IPS-18c (cell line): ENCODE measurements at regions not wholly inside any gene's neighbourhood (a gene's known extent, or its start where the extent isn't known, plus 50 kb on each side); places are given as distances from the start of the nearest gene placed in this dataset.
"Not testable (repeated sequence)": the region's sequence is repeated elsewhere in the genome, so short reads cannot be mapped to it uniquely, and the experiment has no call there.

Source experiments
- H3K4me3 ChIP-seq: 2 replicates; pipeline ENCODE4 v1.7.0; 2013; ENCODE audit warnings: low read depth, mild to moderate bottlenecking, low read length, moderate library complexity; ENCODE audit not compliant: insufficient read depth
- H3K9me3 ChIP-seq: one replicate; pipeline ENCODE4 v1.6.1; 2013; ENCODE audit warnings: mild to moderate bottlenecking, low read length, moderate library complexity; ENCODE audit not compliant: control insufficient read depth, insufficient read depth

GRCh38 chr17:71601894-71602504 lies 518.8 kb upstream of the SOX9 start:
- Histone ChIP-seq H3K9me3 (no peaks in the 10 kb centered on the region), H3K4me3 (no peak overlapping the region)

- H3K4me3 ChIP-seq: no peak overlapping the region
- H3K9me3 ChIP-seq: no peaks in the 10 kb centered on the region
These were observed 506.8 kb upstream of the SOX9 start for GRCh38 chr17:71613996-71614395.

DNA sequence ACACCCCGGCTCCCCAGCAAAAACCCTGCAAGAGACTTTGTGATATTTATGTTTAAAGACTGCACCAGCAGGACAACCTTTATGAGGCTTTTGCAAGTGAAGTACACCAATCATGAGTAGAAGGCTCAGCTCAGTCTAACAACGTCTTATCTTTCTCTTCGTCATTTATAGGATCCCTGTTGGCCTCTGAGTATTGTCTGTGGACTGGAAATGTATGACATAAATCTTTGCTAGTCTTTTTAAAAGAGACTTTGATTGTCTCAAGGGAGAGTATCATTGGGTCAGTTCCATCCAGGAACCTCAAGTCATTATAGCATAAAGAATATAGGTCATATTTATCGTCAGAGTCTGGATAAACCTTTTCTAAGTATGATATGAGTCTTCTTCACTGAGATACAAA lies 505.0 kb upstream of the SOX9 start:
- Histone ChIP-seq H3K4me3 (no peak overlapping the region), H3K9me3 (no peaks in the 10 kb centered on the region)

DNA sequence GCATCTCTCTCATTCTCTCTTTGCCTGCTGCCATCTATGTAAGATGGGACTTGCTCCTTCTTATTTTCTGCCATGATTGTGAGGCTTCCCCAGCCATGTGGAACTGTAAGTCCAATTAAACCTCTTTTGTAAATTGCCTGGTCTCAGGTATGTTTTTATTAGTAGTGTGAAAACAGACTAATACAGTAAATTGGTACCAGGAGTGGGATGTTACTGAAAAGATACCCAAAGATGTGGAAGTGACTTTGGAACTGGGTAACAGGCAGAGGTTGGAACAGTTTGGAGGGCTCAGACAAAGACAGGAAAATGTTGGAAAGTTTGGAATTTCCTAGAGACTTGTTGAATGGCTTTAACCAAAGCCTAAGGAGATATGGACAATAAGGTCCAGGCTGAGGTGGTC lies 503.1 kb upstream of the SOX9 start:
- H3K9me3 ChIP-seq, H3K4me3 ChIP-seq: not testable (repeated sequence)

- Histone ChIP-seq H3K4me3 (no peak overlapping the region), H3K9me3 (no peaks in the 10 kb centered on the region)
These were observed 495.5 kb upstream of the SOX9 start for GRCh38 chr17:71625330-71625729.

- Histone ChIP-seq H3K4me3 (no peak overlapping the region), H3K9me3 (no peaks in the 10 kb centered on the region)
These were observed 492.5 kb upstream of the SOX9 start for GRCh38 chr17:71628306-71628705.

DNA sequence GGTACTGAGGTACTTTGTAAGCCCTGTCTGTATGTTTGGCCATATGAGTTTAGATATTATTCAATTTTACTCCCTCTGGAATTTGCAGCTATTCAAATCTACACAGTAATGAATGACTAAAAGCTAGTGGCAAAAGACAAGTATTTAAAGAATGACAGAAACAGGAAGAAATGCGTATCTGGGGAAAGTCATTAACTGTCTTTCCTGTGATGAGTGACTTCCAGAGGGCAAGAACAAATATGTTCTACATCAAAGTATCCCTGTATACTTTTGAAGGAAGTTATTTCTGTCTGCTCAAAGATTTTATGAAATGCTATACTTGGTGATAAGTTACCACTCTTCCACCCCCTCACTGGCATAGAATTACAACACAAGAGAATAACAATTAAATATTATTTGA lies 489.3 kb upstream of the SOX9 start:
- Histone ChIP-seq H3K4me3 (no peak overlapping the region), H3K9me3 (no peaks in the 10 kb centered on the region)

DNA sequence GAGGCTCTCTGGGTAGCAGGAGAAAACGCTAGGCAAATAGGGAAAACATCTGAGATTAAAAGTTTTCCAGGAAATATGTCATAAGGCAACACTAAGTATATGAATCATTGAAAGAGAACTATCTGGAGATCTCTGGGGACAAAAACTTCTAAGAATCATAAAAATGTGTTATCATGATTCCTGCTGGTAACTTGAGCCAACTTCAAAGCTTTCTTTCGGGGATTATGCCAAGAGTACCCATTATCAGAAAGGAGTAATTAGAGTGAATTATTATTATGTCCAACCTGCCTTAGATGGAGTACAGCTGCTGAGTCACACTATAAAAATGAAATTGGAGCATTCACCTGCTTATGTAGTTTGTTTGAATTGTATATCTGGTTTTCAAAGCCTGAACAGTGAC lies 488.5 kb upstream of the SOX9 start:
- no peaks in the 10 kb centered on the region for H3K9me3 ChIP-seq
- H3K4me3 ChIP-seq: no peak overlapping the region

- H3K4me3 ChIP-seq: no peak overlapping the region
- H3K9me3 ChIP-seq: no peaks in the 10 kb centered on the region
These were observed 487.4 kb upstream of the SOX9 start for GRCh38 chr17:71633391-71633849.

DNA sequence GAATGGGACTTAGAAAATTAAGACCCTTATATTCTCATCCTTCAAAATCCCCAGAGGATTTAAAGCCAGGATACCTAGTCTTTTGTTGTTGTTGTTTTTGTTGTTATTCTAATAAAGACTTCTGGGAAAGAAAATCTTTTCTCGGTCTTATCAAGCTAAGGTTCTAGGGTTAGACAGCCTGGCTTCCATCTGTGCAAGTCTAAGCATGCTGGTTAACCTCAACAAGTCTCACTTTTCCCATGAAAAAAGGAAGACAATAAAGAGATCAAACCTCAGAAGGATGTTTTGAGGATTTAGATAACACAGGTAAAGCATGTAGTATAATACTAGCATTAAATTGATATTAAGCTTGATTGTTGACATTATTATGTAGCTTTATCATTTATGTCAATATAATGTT lies 486.4 kb upstream of the SOX9 start:
- H3K9me3 ChIP-seq: no peaks in the 10 kb centered on the region
- H3K4me3 ChIP-seq: no peak overlapping the region

DNA sequence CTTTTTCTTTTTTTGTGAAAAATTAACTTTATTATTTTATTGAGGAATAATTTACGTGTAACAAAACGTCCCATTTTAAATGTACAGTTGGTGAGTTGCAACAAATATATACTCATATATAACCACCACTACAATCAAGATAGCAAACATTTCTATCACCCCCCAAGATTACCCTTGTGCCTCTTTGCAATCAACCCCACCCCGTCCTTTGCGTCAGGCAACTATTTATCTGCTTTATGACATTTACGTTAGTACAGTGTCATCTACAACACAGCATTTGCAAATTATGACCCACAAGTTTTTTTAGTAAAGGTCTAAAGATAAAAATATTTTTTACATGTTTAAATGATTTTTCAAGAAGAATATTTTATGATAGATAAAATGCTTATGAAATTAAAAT lies 485.6 kb upstream of the SOX9 start:
- Histone ChIP-seq H3K9me3 (no peaks in the 10 kb centered on the region), H3K4me3 (no peak overlapping the region)

DNA sequence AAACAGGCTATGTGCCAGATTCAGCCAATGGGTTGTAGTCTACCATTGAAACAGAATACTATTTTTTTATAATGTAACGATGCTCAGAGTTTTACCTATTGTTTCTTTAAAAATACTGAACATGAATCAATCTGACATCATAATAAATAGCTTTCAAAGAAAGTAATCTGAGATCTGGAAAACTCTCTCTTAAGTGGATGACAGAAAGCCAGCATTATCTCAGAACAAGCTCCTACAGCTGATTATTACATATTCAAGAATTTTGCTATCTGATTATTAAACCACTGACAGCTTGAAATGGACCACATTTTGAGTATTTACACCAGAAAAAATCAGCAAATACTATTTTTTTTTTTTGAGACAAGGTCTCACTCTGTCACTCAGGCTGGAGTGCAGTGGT lies 484.2 kb upstream of the SOX9 start:
- Histone ChIP-seq H3K9me3 (no peaks in the 10 kb centered on the region), H3K4me3 (no peak overlapping the region)

- Histone ChIP-seq H3K4me3 (no peak overlapping the region), H3K9me3 (no peaks in the 10 kb centered on the region)
These were observed 482.2 kb upstream of the SOX9 start for GRCh38 chr17:71638668-71639067.

GRCh38 chr17:71639865-71640264 lies 481.0 kb upstream of the SOX9 start:
- H3K4me3 ChIP-seq: no peak overlapping the region
- peaks cover 2% of the 10 kb centered on the region for H3K9me3 ChIP-seq

GRCh38 chr17:71646890-71647289 lies 473.9 kb upstream of the SOX9 start:
- not testable (repeated sequence) for H3K4me3 ChIP-seq, H3K9me3 ChIP-seq

- not testable (repeated sequence) for H3K9me3 ChIP-seq, H3K4me3 ChIP-seq
These were observed 472.5 kb upstream of the SOX9 start for GRCh38 chr17:71648342-71648741.

- no peaks in the 10 kb centered on the region for H3K9me3 ChIP-seq
These were observed 470.9 kb upstream of the SOX9 start for GRCh38 chr17:71649941-71650350.

DNA sequence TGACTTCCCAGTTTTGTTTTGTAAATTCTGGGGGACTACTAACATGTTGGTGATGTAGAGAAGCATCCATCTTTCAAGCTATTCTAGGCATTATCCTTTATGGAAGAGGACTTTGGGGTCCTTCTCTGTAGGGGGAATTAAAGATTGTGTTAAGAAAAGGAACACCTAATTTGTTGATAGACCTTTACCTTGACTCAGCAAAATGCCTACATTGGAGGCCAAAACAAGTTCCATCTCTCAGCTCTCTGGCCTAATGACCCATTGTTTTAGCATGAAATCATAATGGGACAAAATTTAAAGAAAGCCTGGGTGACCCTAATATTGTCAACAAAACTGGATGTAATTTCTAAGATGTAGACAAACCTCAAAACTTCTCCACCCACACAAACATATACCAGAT lies 465.3 kb upstream of the SOX9 start:
- Histone ChIP-seq H3K4me3 (no peak overlapping the region), H3K9me3 (no peaks in the 10 kb centered on the region)

More at GRCh38 chr17:71649941-71650350, 470.9 kb upstream of the SOX9 start:
- no peak overlapping the region for H3K4me3 ChIP-seq
